A549 (cell line): ENCODE measurements at regions not wholly inside any gene's neighbourhood (a gene's known extent, or its start where the extent isn't known, plus 50 kb on each side); places are given as distances from the start of the nearest gene placed in this dataset.

Source experiments
- ATAC-seq, 2 experiments: fragments of 200-7000 bp in 1 of 2; fragments of >200 bp in 1 of 2; cut with Nextera tagmentation in 1 of 2; cut with Tn5 transposase in 1 of 2; 3 replicates each; pipeline versions ENCODE4 v1.8.0 to v1.9.1; 2018 to 2020; ENCODE audit warnings: mild to moderate bottlenecking in 1 of 2, moderate library complexity in 1 of 2
- CTCF ChIA-PET: fragments of 300-600 bp; sonication (Branson Sonifier 250); formaldehyde crosslinking; extraction: SDS; loops from one replicate; lab custom pipeline; 2021; ENCODE audit warnings: antibody characterized with exemption, inconsistent platforms; lab: Yijun Ruan, JAX
- POLR2A ChIA-PET: fragments of 350-600 bp; formaldehyde crosslinking; extraction: SDS; loops from one replicate; lab custom pipeline; 2021; ENCODE audit warnings: antibody characterized with exemption, inconsistent platforms; lab: Yijun Ruan, JAX
- DNase-seq, 2 experiments: peaks; one replicate each; pipeline versions ENCODE4 v3.0.0 to v3.0.0-alpha.2; 2011 to 2016; ENCODE audit warnings: low read depth in 1 of 2, low spot score in 1 of 2
- FAIRE-seq: peaks from 2 replicates; lab custom pipeline; 2011; peaks lifted over from hg19 to GRCh38; lab: Jason Lieb, UNC
- H3K27ac ChIP-seq, 2 experiments: fragments of >200 bp; sonication (Bioruptor Twin); formaldehyde crosslinking; 3 replicates each; pipeline ENCODE4 v1.5.1; 2016 to 2017
- H3K4me1 ChIP-seq: fragments of >200 bp; sonication (Bioruptor Twin); formaldehyde crosslinking; 3 replicates; pipeline ENCODE4 v1.6.1; 2016
- H3K4me2 ChIP-seq: fragments of >200 bp; sonication (Bioruptor Twin); formaldehyde crosslinking; 3 replicates; pipeline ENCODE4 v1.6.1; 2016
- H3K4me3 ChIP-seq: fragments of >200 bp; sonication (Bioruptor Twin); formaldehyde crosslinking; 3 replicates; pipeline ENCODE4 v1.5.1; 2016
- H3K9me3 ChIP-seq: fragments of >200 bp; sonication (Bioruptor Twin); formaldehyde crosslinking; 3 replicates; pipeline ENCODE4 v1.6.1; 2016
- CBX8 ChIP-seq: fragments of 200-600 bp; sonication (generic); IDR thresholded peaks from 2 replicates; pipeline ENCODE4 v1.6.1; 2016
- CHD4 ChIP-seq: fragments of 200-600 bp; sonication (generic); IDR thresholded peaks from 2 replicates; pipeline ENCODE4 v1.6.1; 2016; ENCODE audit warnings: antibody characterized with exemption, mild to moderate bottlenecking, borderline replicate concordance
- EHF ChIP-seq: fragments of 250-450 bp; sonication (Bioruptor Pico); IDR thresholded peaks from 2 replicates; pipeline ENCODE4 v1.5.0; 2020; ENCODE audit warnings: mild to moderate bottlenecking
- EHMT2 ChIP-seq: fragments of 200-600 bp; sonication (generic); IDR thresholded peaks from 2 replicates; pipeline ENCODE4 v1.6.1; 2016; ENCODE audit warnings: antibody characterized with exemption, low read depth, mild to moderate bottlenecking, moderate library complexity
- GATA3 ChIP-seq: IDR thresholded peaks from 2 replicates; pipeline ENCODE4 v1.6.1; 2012; ENCODE audit warnings: borderline replicate concordance
- HEYL ChIP-seq: fragments of 250-450 bp; sonication (Bioruptor Pico); IDR thresholded peaks from 2 replicates; pipeline ENCODE4 v1.8.0; 2021; ENCODE audit warnings: mild to moderate bottlenecking, moderate library complexity
- HOXA7 ChIP-seq: fragments of 250-450 bp; sonication (Bioruptor Pico); IDR thresholded peaks from 2 replicates; pipeline ENCODE4 v1.5.0; 2020; ENCODE audit warnings: mild to moderate bottlenecking, moderate library complexity
- HOXB5 ChIP-seq: fragments of 250-450 bp; sonication (Bioruptor Pico); IDR thresholded peaks from 2 replicates; pipeline ENCODE4 v1.5.0; 2020; ENCODE audit warnings: mild to moderate bottlenecking, moderate library complexity
- JUNB ChIP-seq: fragments of >200 bp; sonication (Bioruptor Twin); formaldehyde crosslinking; IDR thresholded peaks from 2 replicates; pipeline ENCODE4 v1.6.1; 2016
- KDM1A ChIP-seq: fragments of 200-600 bp; sonication (generic); IDR thresholded peaks from 2 replicates; pipeline ENCODE4 v1.6.1; 2016; ENCODE audit warnings: low read depth, mild to moderate bottlenecking
- KDM5A ChIP-seq: fragments of 200-600 bp; sonication (generic); IDR thresholded peaks from 2 replicates; pipeline ENCODE4 v1.6.1; 2016; ENCODE audit warnings: antibody characterized with exemption, mild to moderate bottlenecking
- MAZ ChIP-seq: fragments of 150-350 bp; IDR thresholded peaks from 2 replicates; pipeline ENCODE4 v1.6.1; 2014; ENCODE audit warnings: antibody characterized with exemption, low read depth, low read length, borderline replicate concordance
- NFE2L2 ChIP-seq: fragments of 150-350 bp; conservative IDR thresholded peaks from 2 replicates; pipeline ENCODE4 v1.6.1; 2014; ENCODE audit warnings: low read length
- PHF8 ChIP-seq: fragments of 200-600 bp; sonication (generic); IDR thresholded peaks from 2 replicates; pipeline ENCODE4 v1.6.1; 2016; ENCODE audit warnings: low read depth, mild to moderate bottlenecking, antibody characterized with exemption, moderate library complexity, borderline replicate concordance
- POLR2AphosphoS2 ChIP-seq: conservative IDR thresholded peaks from 2 replicates; pipeline ENCODE4 v1.6.1; 2012; ENCODE audit warnings: low read length, improper control_type of control experiment, inconsistent platforms
- RARB ChIP-seq: fragments of 250-450 bp; sonication (Bioruptor Pico); IDR thresholded peaks from 2 replicates; pipeline ENCODE4 v1.8.0; 2021; ENCODE audit warnings: mild to moderate bottlenecking, moderate library complexity
- RCOR1 ChIP-seq: fragments of 150-350 bp; IDR thresholded peaks from 2 replicates; pipeline ENCODE4 v1.6.1; 2014; ENCODE audit warnings: antibody characterized with exemption, low read length, low read depth
- RFX5 ChIP-seq: fragments of 450-650 bp; IDR thresholded peaks from 2 replicates; pipeline ENCODE4 v1.7.1; 2014; ENCODE audit warnings: antibody characterized with exemption, mild to moderate bottlenecking, moderate library complexity
- SMC3 ChIP-seq: fragments of >200 bp; sonication (Bioruptor Twin); formaldehyde crosslinking; IDR thresholded peaks from 3 replicates; pipeline ENCODE4 v1.6.1; 2018; ENCODE audit warnings: inconsistent platforms
- SREBF2 ChIP-seq: fragments of 450-650 bp; IDR thresholded peaks from 2 replicates; pipeline ENCODE4 v1.6.1; 2014; ENCODE audit warnings: mild to moderate bottlenecking, moderate library complexity
- TP53 ChIP-seq: fragments of 250-450 bp; sonication (Bioruptor Pico); IDR thresholded peaks from 2 replicates; pipeline ENCODE4 v1.5.0; 2021; ENCODE audit warnings: mild to moderate bottlenecking, moderate library complexity
- WGBS: methylation state at CpG from one replicate; pipeline ENCODE4 v1.1.6; 2017; ENCODE audit errors: missing lambda C conversion rate; 5-methylcytosine and 5-hydroxymethylcytosine counted together
- TF ChIP-seq, protein P1 (sequence below): IDR thresholded peaks from 2 replicates; pipeline ENCODE4 v1.6.1; 2012; ENCODE audit warnings: low read depth, borderline replicate concordance
- TF ChIP-seq, protein P2 (sequence below): fragments of 450-650 bp; IDR thresholded peaks from 2 replicates; pipeline ENCODE4 v1.6.1; 2014; ENCODE audit warnings: antibody characterized with exemption
- TF ChIP-seq, protein P3 (sequence below): IDR thresholded peaks from 2 replicates; pipeline ENCODE4 v1.6.1; 2012

DNA sequence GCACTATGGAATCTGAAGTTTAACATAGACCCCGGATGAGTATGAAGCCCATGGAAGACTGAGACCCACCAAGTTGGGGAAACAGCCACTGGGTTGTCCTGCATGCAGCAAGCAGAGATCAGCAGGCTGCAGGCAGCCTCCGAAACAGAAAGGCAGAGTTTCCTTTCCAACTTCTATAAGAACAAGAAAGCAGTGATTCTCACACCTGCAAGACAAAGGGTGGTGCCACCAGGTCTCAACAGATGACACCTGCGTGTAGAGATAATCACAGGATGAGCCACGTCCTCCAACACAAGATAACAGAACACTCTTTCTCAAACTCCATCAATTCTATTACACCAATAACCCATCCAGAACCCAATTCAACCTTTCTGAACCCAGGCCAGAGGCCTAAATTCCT is 457.9 kb downstream of the FOXO1 start:
- Histone ChIP-seq H3K4me2 (no peak overlapping the region), H3K4me3 (no peak overlapping the region), H3K9me3 (peaks cover 7% of the 10 kb centered on the region; the same call in 1 of the 3 replicates), H3K27ac (no peak overlapping the region), H3K4me1 (peaks cover 6% of the 10 kb centered on the region; the same call in 1 of the 3 replicates)
- ChIA-PET POLR2A (no interaction called here), CTCF (no interaction called here)
- no peak for ATAC-seq
- no peak for DNase-seq
- TF ChIP-seq KDM5A (no peak), EHMT2 (no peak)
- TF ChIP-seq, protein P1, sequence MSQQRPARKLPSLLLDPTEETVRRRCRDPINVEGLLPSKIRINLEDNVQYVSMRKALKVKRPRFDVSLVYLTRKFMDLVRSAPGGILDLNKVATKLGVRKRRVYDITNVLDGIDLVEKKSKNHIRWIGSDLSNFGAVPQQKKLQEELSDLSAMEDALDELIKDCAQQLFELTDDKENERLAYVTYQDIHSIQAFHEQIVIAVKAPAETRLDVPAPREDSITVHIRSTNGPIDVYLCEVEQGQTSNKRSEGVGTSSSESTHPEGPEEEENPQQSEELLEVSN = no peak
- WGBS = 61% methylated on average over 4 of the region's 4 CpGs
- no peak for FAIRE-seq

DNA sequence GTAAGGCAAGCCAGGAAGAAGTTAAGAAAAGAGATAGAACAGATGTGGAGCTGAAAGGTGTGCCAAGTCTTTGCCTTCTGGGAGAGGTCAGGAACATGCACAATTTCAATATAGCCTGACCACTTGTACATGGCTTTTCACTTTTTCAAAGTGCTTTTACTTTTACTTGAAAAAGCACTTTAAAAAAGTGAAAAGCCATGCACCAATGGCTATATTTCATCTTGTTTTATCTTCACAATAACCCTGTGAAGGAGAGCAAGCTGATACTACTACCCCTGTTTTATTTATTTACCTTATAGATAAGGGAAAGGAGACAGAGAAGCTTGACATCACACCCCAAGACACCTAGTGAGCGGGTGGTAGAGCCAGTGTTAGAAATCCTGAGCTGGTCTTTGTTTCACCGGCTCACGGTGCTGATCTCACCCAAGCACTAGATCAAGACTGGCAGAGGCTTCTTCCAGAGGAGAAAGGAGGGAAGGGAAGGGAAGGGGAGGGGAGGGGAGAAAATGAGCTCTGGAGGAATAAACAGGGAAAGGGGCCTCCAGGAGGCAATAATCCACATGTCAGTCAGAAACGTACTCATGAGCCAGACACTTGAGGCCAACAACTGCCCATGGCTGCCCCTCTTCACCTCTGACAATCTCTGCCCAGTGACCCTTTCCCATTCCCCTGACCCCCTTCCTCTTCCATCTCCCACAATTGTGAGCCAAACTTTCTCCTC is 455.4 kb downstream of the FOXO1 start:
- ATAC-seq (no peak), FAIRE-seq (no peak), DNase-seq (no peak)
- Histone ChIP-seq H3K27ac (no peak overlapping the region), H3K4me1 (peaks cover 5% of the 10 kb centered on the region; the same call in 1 of the 3 replicates), H3K4me2 (no peak overlapping the region), H3K4me3 (no peak overlapping the region), H3K9me3 (no peaks in the 10 kb centered on the region)
- CTCF ChIA-PET = no interaction called here
- TF ChIP-seq HOXA7 (CRISPR knock-in tag) (no peak), HEYL (CRISPR knock-in tag) (no peak)
- POLR2A ChIA-PET = no interaction called here
- 74% methylated on average over 4 of the region's 4 CpGs for WGBS

DNA sequence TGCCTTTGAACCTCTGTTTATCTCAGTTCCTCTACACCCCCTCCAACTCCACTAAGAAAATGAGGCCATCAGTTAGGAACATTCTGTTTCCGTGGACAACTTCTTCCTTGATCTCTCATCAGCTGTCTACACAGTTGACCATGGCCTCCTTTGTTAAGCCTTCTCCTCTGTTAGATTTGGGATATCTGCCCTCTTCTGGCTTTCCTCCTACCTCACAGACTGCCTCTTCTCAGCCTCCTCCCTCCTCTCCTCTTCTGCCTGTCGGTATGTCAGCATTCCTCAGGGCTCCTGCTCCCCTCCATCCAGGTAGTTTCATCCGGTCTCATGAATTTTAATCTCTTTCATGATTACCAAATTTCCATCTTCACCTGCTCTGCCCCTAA is 454.9 kb downstream of the FOXO1 start:
- FAIRE-seq (no peak), DNase-seq (no peak), ATAC-seq (no peak)
- ChIA-PET CTCF (no interaction called here), POLR2A (no interaction called here)
- Histone ChIP-seq H3K27ac (no peak overlapping the region), H3K4me3 (no peak overlapping the region), H3K4me2 (no peak overlapping the region), H3K9me3 (no peaks in the 10 kb centered on the region), H3K4me1 (peaks cover 1% of the 10 kb centered on the region; the same call in 1 of the 3 replicates)
- 72% methylated on average over 3 of the region's 3 CpGs for WGBS
- TF ChIP-seq RFX5 = no peak
- TF ChIP-seq JUNB = no peak
- no peak for TF ChIP-seq EHMT2
- TF ChIP-seq HOXA7 (CRISPR knock-in tag) = no peak
- no peak for TF ChIP-seq POLR2AphosphoS2
- TF ChIP-seq RCOR1 = no peak
- no peak for TF ChIP-seq CBX8
- TF ChIP-seq TP53 (CRISPR knock-in tag) = no peak
- no peak for TF ChIP-seq KDM1A
- no peak for TF ChIP-seq EHF
- no peak for TF ChIP-seq GATA3
- no peak for TF ChIP-seq RARB
- TF ChIP-seq, protein P2, sequence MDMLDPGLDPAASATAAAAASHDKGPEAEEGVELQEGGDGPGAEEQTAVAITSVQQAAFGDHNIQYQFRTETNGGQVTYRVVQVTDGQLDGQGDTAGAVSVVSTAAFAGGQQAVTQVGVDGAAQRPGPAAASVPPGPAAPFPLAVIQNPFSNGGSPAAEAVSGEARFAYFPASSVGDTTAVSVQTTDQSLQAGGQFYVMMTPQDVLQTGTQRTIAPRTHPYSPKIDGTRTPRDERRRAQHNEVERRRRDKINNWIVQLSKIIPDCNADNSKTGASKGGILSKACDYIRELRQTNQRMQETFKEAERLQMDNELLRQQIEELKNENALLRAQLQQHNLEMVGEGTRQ = no peak
- TF ChIP-seq MAZ = no peak
- no peak for TF ChIP-seq SREBF2
- no peak for TF ChIP-seq CHD4
- no peak for TF ChIP-seq HOXB5 (CRISPR knock-in tag)
- no peak for TF ChIP-seq PHF8

DNA sequence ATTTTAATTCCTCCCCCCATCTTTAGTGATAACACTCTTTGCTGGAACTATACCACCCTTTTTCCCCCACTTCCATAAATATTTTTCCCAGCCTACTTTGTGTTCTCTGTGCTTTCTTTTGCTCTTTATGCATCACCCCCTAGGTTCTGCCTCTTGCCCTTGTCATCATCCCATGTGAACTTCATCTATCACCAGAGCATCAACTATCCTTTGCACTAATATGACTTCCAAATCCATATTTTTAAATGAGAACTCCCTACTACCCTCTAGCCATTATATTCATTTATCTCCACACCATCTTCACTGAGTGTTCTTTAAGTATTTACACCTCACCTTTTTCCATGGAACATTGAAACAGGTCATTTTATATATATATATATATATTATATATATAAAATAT is 452.7 kb downstream of the FOXO1 start:
- Histone ChIP-seq H3K9me3 (no peaks in the 10 kb centered on the region), H3K27ac (no peak overlapping the region), H3K4me2 (no peak overlapping the region), H3K4me1 (no peaks in the 10 kb centered on the region), H3K4me3 (no peak overlapping the region)
- FAIRE-seq (no peak), DNase-seq (no peak), ATAC-seq (no peak)
- ChIA-PET POLR2A (no interaction called here), CTCF (no interaction called here)
- TF ChIP-seq, protein P3, sequence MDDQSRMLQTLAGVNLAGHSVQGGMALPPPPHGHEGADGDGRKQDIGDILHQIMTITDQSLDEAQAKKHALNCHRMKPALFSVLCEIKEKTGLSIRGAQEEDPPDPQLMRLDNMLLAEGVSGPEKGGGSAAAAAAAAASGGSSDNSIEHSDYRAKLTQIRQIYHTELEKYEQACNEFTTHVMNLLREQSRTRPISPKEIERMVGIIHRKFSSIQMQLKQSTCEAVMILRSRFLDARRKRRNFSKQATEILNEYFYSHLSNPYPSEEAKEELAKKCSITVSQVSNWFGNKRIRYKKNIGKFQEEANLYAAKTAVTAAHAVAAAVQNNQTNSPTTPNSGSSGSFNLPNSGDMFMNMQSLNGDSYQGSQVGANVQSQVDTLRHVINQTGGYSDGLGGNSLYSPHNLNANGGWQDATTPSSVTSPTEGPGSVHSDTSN = no peak
- TF ChIP-seq NFE2L2 = no peak
- TF ChIP-seq SMC3 = no peak
